ENCODE measurements at regions not wholly inside any gene's neighbourhood (a gene's known extent, or its start where the extent isn't known, plus 50 kb on each side); places are given as distances from the start of the nearest gene placed in this dataset.
"Not testable (repeated sequence)": the region's sequence is repeated elsewhere in the genome, so short reads cannot be mapped to it uniquely, and the experiment has no call there.

DNA sequence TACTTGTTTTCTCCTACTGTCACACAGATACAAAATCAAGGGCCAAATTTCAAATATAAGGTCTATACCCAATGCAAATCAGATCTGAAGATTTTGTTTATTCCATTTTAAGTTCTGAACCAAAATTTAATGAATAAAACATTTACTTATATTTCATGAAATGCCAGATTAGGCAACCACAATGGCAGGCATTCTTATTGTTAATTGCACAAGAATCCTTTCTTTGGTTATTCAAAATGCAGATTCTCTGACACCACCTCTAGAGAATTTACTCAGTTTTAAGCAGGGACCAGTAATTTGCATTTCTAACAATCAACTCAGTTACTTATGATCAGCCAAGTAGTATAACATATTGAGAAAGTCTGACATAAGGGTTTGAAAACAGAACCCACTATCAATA, 972.4 kb upstream of the ACO1 start (continued):
- TF ChIP-seq, protein P1, sequence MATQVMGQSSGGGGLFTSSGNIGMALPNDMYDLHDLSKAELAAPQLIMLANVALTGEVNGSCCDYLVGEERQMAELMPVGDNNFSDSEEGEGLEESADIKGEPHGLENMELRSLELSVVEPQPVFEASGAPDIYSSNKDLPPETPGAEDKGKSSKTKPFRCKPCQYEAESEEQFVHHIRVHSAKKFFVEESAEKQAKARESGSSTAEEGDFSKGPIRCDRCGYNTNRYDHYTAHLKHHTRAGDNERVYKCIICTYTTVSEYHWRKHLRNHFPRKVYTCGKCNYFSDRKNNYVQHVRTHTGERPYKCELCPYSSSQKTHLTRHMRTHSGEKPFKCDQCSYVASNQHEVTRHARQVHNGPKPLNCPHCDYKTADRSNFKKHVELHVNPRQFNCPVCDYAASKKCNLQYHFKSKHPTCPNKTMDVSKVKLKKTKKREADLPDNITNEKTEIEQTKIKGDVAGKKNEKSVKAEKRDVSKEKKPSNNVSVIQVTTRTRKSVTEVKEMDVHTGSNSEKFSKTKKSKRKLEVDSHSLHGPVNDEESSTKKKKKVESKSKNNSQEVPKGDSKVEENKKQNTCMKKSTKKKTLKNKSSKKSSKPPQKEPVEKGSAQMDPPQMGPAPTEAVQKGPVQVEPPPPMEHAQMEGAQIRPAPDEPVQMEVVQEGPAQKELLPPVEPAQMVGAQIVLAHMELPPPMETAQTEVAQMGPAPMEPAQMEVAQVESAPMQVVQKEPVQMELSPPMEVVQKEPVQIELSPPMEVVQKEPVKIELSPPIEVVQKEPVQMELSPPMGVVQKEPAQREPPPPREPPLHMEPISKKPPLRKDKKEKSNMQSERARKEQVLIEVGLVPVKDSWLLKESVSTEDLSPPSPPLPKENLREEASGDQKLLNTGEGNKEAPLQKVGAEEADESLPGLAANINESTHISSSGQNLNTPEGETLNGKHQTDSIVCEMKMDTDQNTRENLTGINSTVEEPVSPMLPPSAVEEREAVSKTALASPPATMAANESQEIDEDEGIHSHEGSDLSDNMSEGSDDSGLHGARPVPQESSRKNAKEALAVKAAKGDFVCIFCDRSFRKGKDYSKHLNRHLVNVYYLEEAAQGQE (tag by site-specific recombination; IDR thresholded peaks at IDR 0.05), result no peak
- TF ChIP-seq MZF1 (tag by site-specific recombination; IDR thresholded peaks at IDR 0.05; ENCODE audit: borderline replicate concordance), result no peak
- no peak for TF ChIP-seq OSR2 (tag by site-specific recombination; IDR thresholded peaks at IDR 0.05)
- TF ChIP-seq ZNF433 (tag by site-specific recombination; IDR thresholded peaks at IDR 0.05; ENCODE audit: low read depth), result no peak
- TF ChIP-seq HOXA7 (CRISPR knock-in tag; IDR thresholded peaks at IDR 0.05; ENCODE audit: borderline replicate concordance), result no peak
- no peak for TF ChIP-seq ZNF16 (tag by site-specific recombination; IDR thresholded peaks at IDR 0.05; ENCODE audit: low read depth)
- no peak for TF ChIP-seq ZNF529 (tag by site-specific recombination; IDR thresholded peaks at IDR 0.05; ENCODE audit: insufficient replicate concordance)

- CTCF ChIA-PET, result no interaction called here
- no peak overlapping the region for H3K4me3 ChIP-seq (ENCODE audit: low read depth, low read length)
- TF ChIP-seq OSR2 (tag by site-specific recombination; IDR thresholded peaks at IDR 0.05) (no peak), ZNF621 (tag by site-specific recombination; IDR thresholded peaks at IDR 0.05) (no peak)
- POLR2A ChIA-PET, result no interaction called here
- H3K4me1 ChIP-seq (ENCODE audit: control insufficient read depth, insufficient read depth, low read length), result no peaks in the 10 kb centered on the region
- H3K9me3 ChIP-seq (ENCODE audit: control insufficient read depth, insufficient read depth, low read depth, low read length), result no peaks in the 10 kb centered on the region
- no peaks in the 10 kb centered on the region for H3K36me3 ChIP-seq (ENCODE audit: control insufficient read depth in 2 of 2, insufficient read depth in 1 of 2, low read length in 2 of 2)
- H3K27ac ChIP-seq (ENCODE audit: extremely low read depth, low read depth, low read length), result no peak overlapping the region
These were observed 969.3 kb upstream of the ACO1 start for GRCh38 chr9:31415164-31415563.

DNA sequence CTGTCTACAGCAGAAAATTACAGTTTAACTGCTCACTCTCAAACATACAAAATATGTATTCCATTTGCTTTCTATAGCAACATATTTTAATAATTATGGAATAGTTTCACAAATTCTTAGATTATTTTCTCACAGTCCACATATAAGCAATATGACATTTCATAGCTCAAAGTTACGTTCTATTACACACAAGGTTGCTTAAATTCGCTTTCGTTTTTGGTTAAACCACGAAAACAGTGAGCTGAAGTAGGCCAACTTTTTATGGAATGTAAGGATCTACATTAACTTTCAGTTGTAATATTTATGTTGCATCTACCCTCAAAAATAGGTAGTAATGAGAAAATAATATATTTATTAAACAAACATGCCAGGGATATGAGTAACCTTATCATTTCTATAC, 966.0 kb upstream of the ACO1 start:
- ChIA-PET CTCF (interaction anchor here (0.7 kb wide), 1 partner anchor 127 kb away, joined by 3 read pairs; no protein-coding TSS in a partner anchor), POLR2A (no interaction called here)
- no peak for TF ChIP-seq ZNF404 (tag by site-specific recombination; IDR thresholded peaks at IDR 0.05)
- no peak for TF ChIP-seq MZF1 (tag by site-specific recombination; IDR thresholded peaks at IDR 0.05; ENCODE audit: borderline replicate concordance)
- TF ChIP-seq REPIN1 (tag by site-specific recombination; IDR thresholded peaks at IDR 0.05; ENCODE audit: low read depth), result no peak
- no peak for TF ChIP-seq ZNF248 (tag by site-specific recombination; IDR thresholded peaks at IDR 0.05)
- TF ChIP-seq ZFP41 (tag by site-specific recombination; IDR thresholded peaks at IDR 0.05; ENCODE audit: borderline replicate concordance), result no peak
- TF ChIP-seq KLF16 (tag by site-specific recombination; IDR thresholded peaks at IDR 0.05), result no peak
- TF ChIP-seq ZNF621 (tag by site-specific recombination; IDR thresholded peaks at IDR 0.05), result no peak
- TF ChIP-seq ZEB2 (tag by site-specific recombination; IDR thresholded peaks at IDR 0.05), result no peak
- TF ChIP-seq ZNF121 (tag by site-specific recombination; IDR thresholded peaks at IDR 0.05), result no peak
- TF ChIP-seq SETDB1 (IDR thresholded peaks at IDR 0.05; ENCODE audit: insufficient read length, low read length), result no peak
- TF ChIP-seq, protein P2, sequence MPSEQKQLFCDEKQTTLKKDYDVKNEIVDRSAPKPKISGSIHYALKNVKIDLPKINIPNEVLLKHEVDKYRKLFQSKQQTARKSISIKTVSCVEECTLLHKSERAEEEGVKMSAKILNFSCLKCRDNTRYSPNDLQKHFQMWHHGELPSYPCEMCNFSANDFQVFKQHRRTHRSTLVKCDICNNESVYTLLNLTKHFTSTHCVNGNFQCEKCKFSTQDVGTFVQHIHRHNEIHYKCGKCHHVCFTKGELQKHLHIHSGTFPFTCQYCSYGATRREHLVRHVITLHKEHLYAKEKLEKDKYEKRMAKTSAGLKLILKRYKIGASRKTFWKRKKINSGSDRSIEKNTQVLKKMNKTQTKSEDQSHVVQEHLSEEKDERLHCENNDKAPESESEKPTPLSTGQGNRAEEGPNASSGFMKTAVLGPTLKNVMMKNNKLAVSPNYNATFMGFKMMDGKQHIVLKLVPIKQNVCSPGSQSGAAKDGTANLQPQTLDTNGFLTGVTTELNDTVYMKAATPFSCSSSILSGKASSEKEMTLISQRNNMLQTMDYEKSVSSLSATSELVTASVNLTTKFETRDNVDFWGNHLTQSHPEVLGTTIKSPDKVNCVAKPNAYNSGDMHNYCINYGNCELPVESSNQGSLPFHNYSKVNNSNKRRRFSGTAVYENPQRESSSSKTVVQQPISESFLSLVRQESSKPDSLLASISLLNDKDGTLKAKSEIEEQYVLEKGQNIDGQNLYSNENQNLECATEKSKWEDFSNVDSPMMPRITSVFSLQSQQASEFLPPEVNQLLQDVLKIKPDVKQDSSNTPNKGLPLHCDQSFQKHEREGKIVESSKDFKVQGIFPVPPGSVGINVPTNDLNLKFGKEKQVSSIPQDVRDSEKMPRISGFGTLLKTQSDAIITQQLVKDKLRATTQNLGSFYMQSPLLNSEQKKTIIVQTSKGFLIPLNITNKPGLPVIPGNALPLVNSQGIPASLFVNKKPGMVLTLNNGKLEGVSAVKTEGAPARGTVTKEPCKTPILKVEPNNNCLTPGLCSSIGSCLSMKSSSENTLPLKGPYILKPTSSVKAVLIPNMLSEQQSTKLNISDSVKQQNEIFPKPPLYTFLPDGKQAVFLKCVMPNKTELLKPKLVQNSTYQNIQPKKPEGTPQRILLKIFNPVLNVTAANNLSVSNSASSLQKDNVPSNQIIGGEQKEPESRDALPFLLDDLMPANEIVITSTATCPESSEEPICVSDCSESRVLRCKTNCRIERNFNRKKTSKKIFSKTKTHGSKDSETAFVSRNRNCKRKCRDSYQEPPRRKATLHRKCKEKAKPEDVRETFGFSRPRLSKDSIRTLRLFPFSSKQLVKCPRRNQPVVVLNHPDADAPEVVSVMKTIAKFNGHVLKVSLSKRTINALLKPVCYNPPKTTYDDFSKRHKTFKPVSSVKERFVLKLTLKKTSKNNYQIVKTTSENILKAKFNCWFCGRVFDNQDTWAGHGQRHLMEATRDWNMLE (tag by site-specific recombination; conservative IDR thresholded peaks at IDR 0.05; ENCODE audit: low read depth), result no peak
- TF ChIP-seq ZNF175 (tag by site-specific recombination; IDR thresholded peaks at IDR 0.05), result no peak
- TF ChIP-seq ZNF658 (tag by site-specific recombination; IDR thresholded peaks at IDR 0.05), result no peak
- TF ChIP-seq ZNF776 (tag by site-specific recombination; IDR thresholded peaks at IDR 0.05; ENCODE audit: borderline replicate concordance), result no peak
- no peak for TF ChIP-seq EGR2 (tag by site-specific recombination; IDR thresholded peaks at IDR 0.05; ENCODE audit: low read depth)
- TF ChIP-seq ZNF837 (tag by site-specific recombination; IDR thresholded peaks at IDR 0.05), result no peak
- TF ChIP-seq ZNF623 (tag by site-specific recombination; IDR thresholded peaks at IDR 0.05), result no peak

GRCh38 chr9:31443630-31444457, 940.6 kb upstream of the ACO1 start:
- CTCF ChIA-PET; H3K27ac ChIP-seq (ENCODE audit: extremely low read depth, low read depth, low read length); H3K4me1 ChIP-seq (ENCODE audit: control insufficient read depth, insufficient read depth, low read length); H3K9me3 ChIP-seq (ENCODE audit: control insufficient read depth, insufficient read depth, low read depth, low read length); H3K36me3 ChIP-seq (ENCODE audit: control insufficient read depth in 2 of 2, insufficient read depth in 1 of 2, low read length in 2 of 2); H3K4me3 ChIP-seq (ENCODE audit: low read depth, low read length); POLR2A ChIA-PET: not testable (repeated sequence)

More for the DNA sequence above, 966.0 kb upstream of the ACO1 start:
- Histone ChIP-seq H3K27ac (ENCODE audit: extremely low read depth, low read depth, low read length) (no peak overlapping the region), H3K4me3 (ENCODE audit: low read depth, low read length) (no peak overlapping the region), H3K36me3 (ENCODE audit: control insufficient read depth in 2 of 2, insufficient read depth in 1 of 2, low read length in 2 of 2) (no peaks in the 10 kb centered on the region), H3K4me1 (ENCODE audit: control insufficient read depth, insufficient read depth, low read length) (no peaks in the 10 kb centered on the region), H3K9me3 (ENCODE audit: control insufficient read depth, insufficient read depth, low read depth, low read length) (no peaks in the 10 kb centered on the region)

Measured in HEK293 (cell line).